OCI-LY7 (cell line): ENCODE measurements at regions not wholly inside any gene's neighbourhood (a gene's known extent, or its start where the extent isn't known, plus 50 kb on each side); places are given as distances from the start of the nearest gene placed in this dataset.

Experiments used
- BruUV-seq: library from RNA; stranded (reverse); fragments of 400-500 nt; replicated peaks from 2 replicates; lab custom pipeline; 2021; lab: Mats Ljungman, UMichigan
- CTCF ChIA-PET: fragments of 300-600 bp; sonication (Branson Sonifier 250); formaldehyde crosslinking; loops from one replicate; lab custom pipeline; 2022; ENCODE audit warnings: antibody characterized with exemption; ENCODE audit not compliant: unreplicated experiment; lab: Charles Lee
- POLR2A ChIA-PET: fragments of 300-600 bp; sonication (Branson Sonifier 250); formaldehyde crosslinking; loops from one replicate; lab custom pipeline; 2022; ENCODE audit warnings: antibody characterized with exemption; lab: Charles Lee
- DNase-seq: peaks from one replicate; pipeline ENCODE4 v3.0.0-alpha.2; 2015; ENCODE audit warnings: low spot score
- H2AFZ ChIP-seq: fragments of 200-600 bp; sonication (generic), shearing (Covaris generic); 2 replicates; pipeline ENCODE4 v1.6.1; 2014; ENCODE audit warnings: mild to moderate bottlenecking, antibody characterized with exemption, low read length, moderate library complexity
- H3K27ac ChIP-seq: fragments of 200-600 bp; sonication (generic); 2 replicates; pipeline ENCODE4 v1.5.1; 2014; ENCODE audit warnings: mixed run types, low read depth, mild to moderate bottlenecking, moderate library complexity, low read length, inconsistent platforms; ENCODE audit not compliant: poor library complexity, severe bottlenecking
- H3K36me3 ChIP-seq: fragments of 200-600 bp; sonication (generic); 2 replicates; pipeline ENCODE4 v1.6.1; 2014; ENCODE audit warnings: mild to moderate bottlenecking, antibody characterized with exemption, low read length, moderate library complexity, mixed read lengths; ENCODE audit not compliant: insufficient read depth
- H3K4me1 ChIP-seq: fragments of 200-600 bp; sonication (generic); 2 replicates; pipeline ENCODE4 v1.5.1; 2014; ENCODE audit warnings: mild to moderate bottlenecking, low read length; ENCODE audit not compliant: insufficient read depth, poor library complexity, severe bottlenecking
- H3K4me2 ChIP-seq: fragments of 200-600 bp; sonication (generic); 2 replicates; pipeline ENCODE4 v1.6.1; 2014; ENCODE audit warnings: mild to moderate bottlenecking, low read length
- H3K4me3 ChIP-seq: fragments of 200-600 bp; sonication (generic); 2 replicates; pipeline ENCODE4 v1.5.1; 2014; ENCODE audit warnings: mild to moderate bottlenecking, low read depth, low read length; ENCODE audit not compliant: poor library complexity, severe bottlenecking
- H3K79me2 ChIP-seq: fragments of 200-600 bp; sonication (generic); 2 replicates; pipeline ENCODE4 v1.6.1; 2016; ENCODE audit warnings: low read depth, mild to moderate bottlenecking, low read length, moderate library complexity, mixed read lengths; ENCODE audit not compliant: insufficient read depth
- H3K9me2 ChIP-seq: fragments of 200-600 bp; sonication (generic); 2 replicates; pipeline ENCODE4 v1.6.1; 2016; ENCODE audit warnings: mild to moderate bottlenecking, low read length, mixed read lengths; ENCODE audit not compliant: insufficient read depth
- H3K9me3 ChIP-seq: fragments of 200-600 bp; sonication (generic); 2 replicates; pipeline ENCODE4 v1.6.1; 2014; ENCODE audit warnings: mild to moderate bottlenecking, mixed run types, low read length, mixed read lengths
- H4K20me1 ChIP-seq: fragments of 200-600 bp; sonication (generic); 2 replicates; pipeline ENCODE4 v1.6.1; 2014; ENCODE audit warnings: mild to moderate bottlenecking, antibody characterized with exemption, low read length, moderate library complexity, mixed read lengths; ENCODE audit not compliant: insufficient read depth
- EZH2phosphoT487 ChIP-seq: fragments of 200-600 bp; sonication (generic); IDR thresholded peaks from 2 replicates; pipeline ENCODE4 v1.6.1; 2018; ENCODE audit warnings: low read depth, borderline replicate concordance, mild to moderate bottlenecking, mixed run types, antibody characterized with exemption, low read length, moderate library complexity, mixed read lengths
- intact Hi-C: fragments of 100-400 bp; cut with micrococcal nuclease; formaldehyde crosslinking; loops from one replicate; pipeline ENCODE4 v1.10.0; 2022; ENCODE audit not compliant: unreplicated experiment
- TF ChIP-seq, protein P1 (sequence below): fragments of 200-600 bp; sonication (generic); conservative IDR thresholded peaks from 2 replicates; pipeline ENCODE4 v1.5.1; 2014; ENCODE audit warnings: mild to moderate bottlenecking, antibody characterized with exemption, low read length, moderate library complexity, mixed read lengths

DNA sequence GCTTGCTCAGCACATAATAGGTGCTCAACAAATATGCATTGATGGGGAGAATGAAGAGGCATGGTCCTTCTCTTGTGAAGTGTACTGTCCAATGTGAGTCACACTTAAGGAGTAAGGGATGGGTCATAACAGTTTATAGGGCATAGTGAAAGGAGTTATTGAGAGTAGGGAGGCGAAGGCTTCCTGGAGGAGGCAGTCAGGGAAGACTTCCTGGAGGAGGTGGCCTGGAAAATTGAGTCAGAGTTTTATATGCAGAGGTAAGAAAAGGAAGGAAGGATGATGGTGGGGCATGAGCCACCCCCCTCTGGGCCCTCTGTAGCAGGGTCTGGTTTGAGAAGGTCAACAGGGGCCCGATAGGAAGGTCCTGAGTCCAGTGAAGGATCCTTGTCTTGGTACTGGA, 57.0 kb upstream of the ZNF536 start:
- Histone ChIP-seq H3K4me3 (no peak overlapping the region), H3K4me2 (no peak overlapping the region), H3K4me1 (no peaks in the 10 kb centered on the region), H3K79me2 (no peaks in the 10 kb centered on the region), H3K27ac (no peak overlapping the region), H2AFZ (no peak overlapping the region), H3K9me2 (no peaks in the 10 kb centered on the region), H3K9me3 (no peaks in the 10 kb centered on the region), H3K36me3 (no peaks in the 10 kb centered on the region), H4K20me1 (no peaks in the 10 kb centered on the region)
- no peak for DNase-seq
- BruUV-seq: no TSS peak
- TF ChIP-seq EZH2phosphoT487: no peak
- TF ChIP-seq, protein P1, sequence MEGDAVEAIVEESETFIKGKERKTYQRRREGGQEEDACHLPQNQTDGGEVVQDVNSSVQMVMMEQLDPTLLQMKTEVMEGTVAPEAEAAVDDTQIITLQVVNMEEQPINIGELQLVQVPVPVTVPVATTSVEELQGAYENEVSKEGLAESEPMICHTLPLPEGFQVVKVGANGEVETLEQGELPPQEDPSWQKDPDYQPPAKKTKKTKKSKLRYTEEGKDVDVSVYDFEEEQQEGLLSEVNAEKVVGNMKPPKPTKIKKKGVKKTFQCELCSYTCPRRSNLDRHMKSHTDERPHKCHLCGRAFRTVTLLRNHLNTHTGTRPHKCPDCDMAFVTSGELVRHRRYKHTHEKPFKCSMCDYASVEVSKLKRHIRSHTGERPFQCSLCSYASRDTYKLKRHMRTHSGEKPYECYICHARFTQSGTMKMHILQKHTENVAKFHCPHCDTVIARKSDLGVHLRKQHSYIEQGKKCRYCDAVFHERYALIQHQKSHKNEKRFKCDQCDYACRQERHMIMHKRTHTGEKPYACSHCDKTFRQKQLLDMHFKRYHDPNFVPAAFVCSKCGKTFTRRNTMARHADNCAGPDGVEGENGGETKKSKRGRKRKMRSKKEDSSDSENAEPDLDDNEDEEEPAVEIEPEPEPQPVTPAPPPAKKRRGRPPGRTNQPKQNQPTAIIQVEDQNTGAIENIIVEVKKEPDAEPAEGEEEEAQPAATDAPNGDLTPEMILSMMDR: no peak
- POLR2A ChIA-PET: interaction anchor here (0.6 kb wide), 1 partner anchor 9 kb away, joined by 3 read pairs; no protein-coding TSS in a partner anchor
- intact Hi-C loops: no loop called here
- CTCF ChIA-PET: no interaction called here

DNA sequence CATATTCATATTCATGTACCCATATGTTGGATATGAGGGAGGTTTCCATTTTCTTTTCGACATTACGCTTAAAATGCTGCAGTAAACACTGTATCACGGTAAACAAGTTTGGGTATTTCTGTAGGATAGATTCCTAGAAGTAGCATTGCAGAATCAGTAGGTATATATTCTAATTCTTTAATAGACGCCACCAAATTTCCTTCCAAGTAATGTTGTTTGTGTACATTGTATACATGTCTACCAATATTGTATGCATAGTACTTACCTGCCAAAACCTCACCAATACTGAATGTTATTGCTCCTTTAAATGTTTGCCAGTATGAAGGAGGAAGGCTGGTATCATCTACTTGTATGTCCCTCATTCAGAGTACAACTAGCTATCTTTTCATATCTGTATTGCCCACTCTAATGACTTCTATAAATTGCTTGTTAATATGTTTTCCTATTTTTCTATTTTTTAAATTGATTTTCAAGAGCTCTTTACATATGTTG, 56.1 kb upstream of the ZNF536 start:
- no peaks in the 10 kb centered on the region for H3K79me2 ChIP-seq
- TF ChIP-seq, protein P1: no peak
- TF ChIP-seq EZH2phosphoT487: no peak
- CTCF ChIA-PET: no interaction called here
- H3K27ac ChIP-seq: no peak overlapping the region
- H2AFZ ChIP-seq: no peak overlapping the region
- H3K4me2 ChIP-seq: no peak overlapping the region
- no TSS peak for BruUV-seq
- H3K9me2 ChIP-seq: no peaks in the 10 kb centered on the region
- H3K4me1 ChIP-seq: no peaks in the 10 kb centered on the region
- no peaks in the 10 kb centered on the region for H4K20me1 ChIP-seq
- intact Hi-C loops: no loop called here
- POLR2A ChIA-PET: no interaction called here
- no peak overlapping the region for H3K4me3 ChIP-seq
- DNase-seq: no peak
- H3K9me3 ChIP-seq: no peaks in the 10 kb centered on the region
- no peaks in the 10 kb centered on the region for H3K36me3 ChIP-seq

DNA sequence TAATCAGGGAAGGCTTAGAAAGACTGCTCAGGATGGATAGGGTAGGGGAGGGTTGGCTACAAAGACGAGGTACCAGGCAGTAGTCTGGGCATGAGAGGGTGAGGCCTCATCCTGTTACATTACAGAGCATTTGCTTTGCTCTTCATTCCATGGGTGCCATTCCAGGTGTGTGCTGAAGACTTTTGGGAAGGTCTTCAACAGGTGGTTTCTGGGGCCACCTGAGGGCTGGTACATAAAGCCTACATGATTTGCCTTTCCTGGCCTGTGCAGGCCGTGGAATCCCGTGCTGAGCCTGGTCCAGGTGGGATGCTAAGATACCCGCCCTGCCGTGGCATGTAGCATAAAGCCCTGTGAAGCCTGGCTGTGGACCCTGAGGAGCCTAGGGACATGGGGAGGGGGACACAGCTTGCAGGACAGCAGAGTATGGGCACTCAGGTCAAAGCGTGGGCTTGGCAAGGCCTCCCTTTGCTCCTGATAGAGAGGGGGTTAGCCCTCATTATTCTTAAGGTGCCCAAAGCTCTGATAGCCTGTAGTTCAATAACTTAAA, 55.6 kb upstream of the ZNF536 start:
- Histone ChIP-seq H3K79me2 (no peaks in the 10 kb centered on the region), H4K20me1 (no peaks in the 10 kb centered on the region), H3K4me1 (no peaks in the 10 kb centered on the region), H3K9me3 (no peaks in the 10 kb centered on the region), H3K9me2 (no peaks in the 10 kb centered on the region), H3K4me3 (no peak overlapping the region), H3K27ac (no peak overlapping the region), H3K36me3 (no peaks in the 10 kb centered on the region), H2AFZ (no peak overlapping the region), H3K4me2 (no peak overlapping the region)
- BruUV-seq: no TSS peak
- intact Hi-C loops: no loop called here
- TF ChIP-seq, protein P1: no peak
- no peak for TF ChIP-seq EZH2phosphoT487
- no peak for DNase-seq
- ChIA-PET CTCF (no interaction called here), POLR2A (no interaction called here)
